Activated T-helper 17 cell treated with anti-CD3 and anti-CD28 coated beads, Interleukin-2, amount 50 U/mL, for 72 hours (primary cell): ENCODE measurements at regions not wholly inside any gene's neighbourhood (a gene's known extent, or its start where the extent isn't known, plus 50 kb on each side); places are given as distances from the start of the nearest gene placed in this dataset.
"Not testable (repeated sequence)": the region's sequence is repeated elsewhere in the genome, so short reads cannot be mapped to it uniquely, and the experiment has no call there.

Source experiments
- ATAC-seq: fragments of 150-1000 bp; cut with Tn5 transposase; replicated peaks from 2 replicates; pipeline ENCODE4 v1.10.0; 2021; ENCODE audit warnings: mild to moderate bottlenecking, moderate library complexity
- H3K27ac Mint-ChIP-seq: one replicate; pipeline ENCODE4 v1.8.0; 2022; ENCODE audit warnings: mixed read lengths
- H3K27me3 Mint-ChIP-seq: one replicate; pipeline ENCODE4 v1.8.0; 2022; ENCODE audit warnings: mixed read lengths
- H3K36me3 Mint-ChIP-seq: one replicate; pipeline ENCODE4 v1.8.0; 2022; ENCODE audit warnings: low read depth, mild to moderate bottlenecking, mixed read lengths
- H3K4me1 Mint-ChIP-seq: one replicate; pipeline ENCODE4 v1.8.0; 2022; ENCODE audit warnings: mixed read lengths
- H3K4me3 Mint-ChIP-seq: one replicate; pipeline ENCODE4 v1.8.0; 2022; ENCODE audit warnings: mild to moderate bottlenecking, mixed read lengths
- H3K9me3 Mint-ChIP-seq: one replicate; pipeline ENCODE4 v1.8.0; 2022; ENCODE audit warnings: mixed read lengths

DNA sequence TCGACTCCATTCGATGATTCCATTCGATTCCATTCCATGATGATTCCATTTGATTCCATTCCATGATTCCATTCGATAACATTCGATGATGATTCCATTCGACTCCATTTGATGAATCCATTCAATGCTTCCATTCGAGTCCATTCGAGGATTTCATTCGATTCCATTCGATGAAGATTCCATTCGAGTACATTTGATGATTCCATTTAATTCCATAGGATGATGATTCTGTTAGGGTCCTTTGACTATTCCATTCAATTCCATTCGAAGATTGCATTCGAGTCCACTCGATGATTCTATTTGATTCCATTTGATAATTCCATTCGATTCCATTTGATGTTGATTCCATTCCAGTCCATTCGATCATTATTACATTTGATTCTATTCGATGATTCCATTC lies 239.8 kb downstream of the SHCBP1 start:
- not testable (repeated sequence) for H3K27ac Mint-ChIP-seq, H3K27me3 Mint-ChIP-seq, ATAC-seq, H3K36me3 Mint-ChIP-seq, H3K9me3 Mint-ChIP-seq, H3K4me1 Mint-ChIP-seq, H3K4me3 Mint-ChIP-seq
